ENCODE measurements at regions not wholly inside any gene's neighbourhood (a gene's known extent, or its start where the extent isn't known, plus 50 kb on each side); places are given as distances from the start of the nearest gene placed in this dataset.
"Not testable (repeated sequence)": the region's sequence is repeated elsewhere in the genome, so short reads cannot be mapped to it uniquely, and the experiment has no call there.

DNA sequence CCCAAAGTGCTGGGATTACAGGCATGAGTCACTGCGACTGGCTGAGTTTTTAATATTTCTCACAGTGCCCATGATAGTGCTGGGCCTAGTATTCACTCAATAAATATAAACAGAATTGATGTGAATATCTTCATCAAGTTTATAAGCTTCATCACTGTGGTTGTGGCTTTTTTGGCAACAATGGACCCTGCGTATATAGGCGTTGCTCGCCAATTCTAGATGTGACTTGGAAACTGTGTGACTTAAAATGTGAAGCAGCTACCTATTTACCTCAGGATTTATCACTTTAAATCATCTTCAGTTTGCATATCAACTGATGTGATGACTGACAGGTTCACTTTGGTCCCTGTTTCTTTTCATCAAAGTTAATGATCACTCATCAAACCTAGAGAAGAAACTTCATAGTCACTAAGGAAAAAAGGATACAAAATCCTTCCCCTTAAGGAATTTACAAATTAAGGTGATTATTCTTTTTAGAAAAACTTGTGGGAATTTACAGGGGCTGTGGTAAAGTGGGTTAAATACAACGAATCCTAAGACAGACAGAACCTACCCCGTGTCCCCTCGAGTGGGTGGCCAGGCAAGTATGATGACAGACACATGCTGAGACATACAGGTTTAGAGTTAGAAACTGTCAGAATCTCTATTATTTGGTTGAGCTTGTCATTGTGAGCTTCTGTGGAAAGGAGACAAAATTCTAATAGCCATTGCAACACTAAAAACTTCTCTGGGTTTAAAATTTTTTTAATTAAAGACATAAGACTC, 101.3 kb downstream of the AKAP11 start:
- no peak for DNase-seq (ENCODE audit: low read depth, low spot score)

GRCh38 chr13:42375663-42376062, 103.7 kb downstream of the AKAP11 start:
- DNase-seq (ENCODE audit: low read depth, low spot score), result no peak

GRCh38 chr13:42377640-42378382, 105.9 kb downstream of the AKAP11 start:
- no peak for DNase-seq (ENCODE audit: low read depth, low spot score)

DNA sequence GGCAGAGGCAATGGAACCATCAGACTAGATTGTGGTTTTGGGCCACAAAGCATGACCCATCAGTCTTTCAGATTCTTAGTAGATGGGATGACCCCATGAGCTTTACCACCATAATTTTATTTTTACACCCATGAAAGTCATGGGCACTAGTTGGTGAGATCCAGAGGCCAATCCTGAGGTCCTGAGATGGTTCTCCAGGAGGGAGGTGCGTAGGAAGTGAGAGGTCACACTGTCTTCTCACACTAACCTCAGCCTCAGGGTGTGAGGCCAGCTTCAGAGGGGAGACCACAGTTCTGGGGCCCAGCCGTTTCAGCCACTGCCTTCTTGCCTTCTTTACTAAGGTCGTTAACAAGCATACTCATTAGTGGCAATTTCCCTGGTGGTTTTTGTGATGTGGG, 106.4 kb downstream of the AKAP11 start:
- DNase-seq (ENCODE audit: low read depth, low spot score), result no peak

- no peak for DNase-seq (ENCODE audit: low read depth, low spot score)
Measured at GRCh38 chr13:42379241-42379640, 107.3 kb downstream of the AKAP11 start.

- DNase-seq (ENCODE audit: low read depth, low spot score), result no peak
Measured at GRCh38 chr13:42380420-42381164, 108.6 kb downstream of the AKAP11 start.

GRCh38 chr13:42381165-42381425, 109.1 kb downstream of the AKAP11 start:
- DNase-seq (ENCODE audit: low read depth, low spot score), result no peak

GRCh38 chr13:42381426-42381825, 109.5 kb downstream of the AKAP11 start:
- not testable (repeated sequence) for DNase-seq (ENCODE audit: low read depth, low spot score)

- DNase-seq (ENCODE audit: low read depth, low spot score), result no peak
Measured at GRCh38 chr13:42383025-42383424, 111.1 kb downstream of the AKAP11 start.

DNA sequence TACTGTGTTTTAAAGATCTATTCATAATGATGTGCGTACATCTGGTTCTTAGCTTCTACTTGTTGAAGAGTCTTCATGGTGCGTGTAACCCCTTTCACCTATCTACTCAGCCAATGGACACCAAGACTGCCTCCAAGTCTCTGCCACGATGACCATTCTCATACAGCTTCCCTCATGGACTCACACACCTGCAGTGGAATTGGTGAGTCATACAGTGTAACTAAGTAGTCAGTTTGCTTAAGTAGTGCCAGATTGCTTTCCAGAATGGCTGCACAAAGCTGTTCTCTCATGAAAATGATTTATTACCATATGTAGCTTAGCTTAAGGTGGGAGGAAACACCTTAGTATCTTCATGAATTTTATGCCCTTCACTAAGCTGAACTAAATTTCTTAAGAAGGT, 112.3 kb downstream of the AKAP11 start:
- no peak for DNase-seq (ENCODE audit: low read depth, low spot score)

- DNase-seq (ENCODE audit: low read depth, low spot score), result no peak
Measured at GRCh38 chr13:42388326-42388725, 116.4 kb downstream of the AKAP11 start.

- DNase-seq (ENCODE audit: low read depth, low spot score), result no peak
Measured at GRCh38 chr13:42389041-42389440, 117.1 kb downstream of the AKAP11 start.

DNA sequence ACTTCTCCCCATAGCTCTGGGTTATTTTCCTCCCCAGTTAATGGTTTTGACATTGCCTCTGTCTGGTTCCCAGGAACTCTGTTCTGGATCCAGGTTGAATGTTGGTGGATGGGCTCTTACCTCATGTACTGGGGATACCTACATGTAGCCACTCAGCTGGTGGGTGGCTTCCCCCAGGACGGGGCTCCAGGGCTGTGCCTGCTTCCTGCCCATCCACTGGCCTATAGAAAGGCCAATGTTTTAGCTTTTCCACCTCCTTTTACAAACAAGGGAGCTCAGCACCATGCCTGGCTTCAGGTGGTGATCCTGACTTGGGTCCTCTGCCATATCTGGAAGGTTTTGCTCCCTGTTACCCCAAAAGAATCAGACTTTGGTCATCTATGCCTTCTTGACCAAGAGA, 120.2 kb downstream of the AKAP11 start:
- no peak for DNase-seq (ENCODE audit: low read depth, low spot score)

- no peak for DNase-seq (ENCODE audit: low read depth, low spot score)
Measured at GRCh38 chr13:42392716-42393572, 121.0 kb downstream of the AKAP11 start.

GRCh38 chr13:42393573-42394360, 121.8 kb downstream of the AKAP11 start:
- DNase-seq (ENCODE audit: low read depth, low spot score), result no peak

DNA sequence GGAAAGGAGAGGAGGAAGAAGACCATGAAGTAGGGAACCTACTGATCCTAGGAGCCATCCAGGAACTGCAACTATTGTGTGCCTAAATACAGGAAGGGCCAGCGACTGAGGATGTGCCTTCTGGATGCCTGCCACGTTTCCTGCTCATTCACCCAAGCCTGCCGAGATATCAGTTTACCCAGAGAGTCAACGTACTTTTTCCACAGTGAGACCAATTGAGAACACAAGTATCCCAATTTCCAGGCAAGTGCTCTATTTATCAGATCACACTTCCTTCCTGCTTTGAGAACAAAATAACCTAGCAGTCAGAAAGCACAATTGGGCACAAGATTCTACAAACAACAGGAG, 122.4 kb downstream of the AKAP11 start:
- no peak for DNase-seq (ENCODE audit: low read depth, low spot score)

DNA sequence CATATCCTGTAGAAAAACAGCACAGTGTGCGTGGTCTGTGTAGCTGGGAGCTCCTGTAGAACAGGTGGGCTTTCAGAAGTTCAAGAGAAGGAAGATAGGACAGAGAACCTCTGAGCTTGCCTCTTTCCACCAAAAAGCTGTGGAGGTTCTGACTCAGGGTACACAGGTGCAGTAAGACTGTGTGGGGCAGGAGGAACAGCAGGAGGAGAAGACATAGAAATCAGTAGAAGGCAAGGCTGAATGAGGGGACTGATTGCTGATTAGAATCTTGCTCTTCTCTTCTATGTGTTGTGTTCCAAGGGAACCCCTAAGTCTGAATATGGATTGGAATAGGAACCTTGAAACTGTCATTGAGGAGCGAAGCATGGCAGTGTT, 122.7 kb downstream of the AKAP11 start:
- no peak for DNase-seq (ENCODE audit: low read depth, low spot score)

DNA sequence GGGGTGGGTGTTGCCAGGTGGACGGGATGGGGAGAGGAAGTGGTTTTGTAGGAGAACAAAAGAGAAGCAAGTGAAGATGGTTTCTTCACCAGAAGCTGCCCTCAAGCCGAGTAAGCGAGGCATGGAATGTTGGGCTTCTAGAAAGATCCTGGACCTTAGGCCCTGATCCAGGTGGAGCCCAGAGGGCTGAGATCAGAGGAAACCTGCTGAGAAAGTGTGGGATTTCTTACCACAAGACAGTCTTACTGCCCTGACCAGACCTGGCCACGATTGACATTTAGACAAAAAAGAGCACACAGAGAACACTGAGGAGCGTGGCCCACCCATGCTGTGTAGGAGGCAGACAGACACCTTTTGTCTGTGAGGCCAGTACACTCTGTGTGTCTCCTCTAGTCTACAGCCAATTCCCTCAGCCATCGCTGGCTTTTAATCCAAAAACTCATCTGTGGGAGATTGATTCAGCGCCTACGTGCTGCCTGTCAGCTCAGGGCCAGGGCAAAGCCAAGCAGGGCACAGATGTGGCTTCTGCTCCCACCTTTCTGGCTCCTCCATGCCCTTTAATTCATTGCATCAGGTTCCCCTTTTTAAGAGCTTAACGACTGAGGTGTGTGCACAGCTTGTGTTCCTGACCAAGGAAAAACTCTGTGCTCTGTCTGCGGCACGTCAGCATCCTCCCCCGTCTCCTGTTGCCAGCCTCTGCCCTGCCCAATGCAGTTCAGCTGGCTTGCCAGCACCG, 123.3 kb downstream of the AKAP11 start:
- no peak for DNase-seq (ENCODE audit: low read depth, low spot score)

DNA sequence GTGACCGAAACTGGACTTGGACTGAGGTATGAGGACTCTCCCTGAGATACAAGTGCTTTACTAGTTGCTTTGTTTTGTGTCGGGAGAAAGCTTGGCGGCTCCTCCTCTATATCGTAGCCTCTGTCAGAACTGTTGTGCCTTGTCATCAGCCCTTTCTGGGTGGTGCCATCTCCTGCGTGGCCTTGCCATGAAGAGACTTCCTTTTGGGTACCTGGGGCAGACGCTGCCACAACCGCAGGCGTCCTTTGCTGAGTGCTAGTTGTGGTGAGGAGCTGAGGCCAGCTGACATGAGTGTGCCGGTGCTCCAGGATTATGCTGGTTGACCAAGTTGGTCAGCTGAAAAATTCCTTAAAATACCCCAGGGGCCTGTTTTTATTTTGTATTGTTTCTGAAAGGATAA, 124.5 kb downstream of the AKAP11 start:
- no peak for DNase-seq (ENCODE audit: low read depth, low spot score)

- DNase-seq (ENCODE audit: low read depth, low spot score), result no peak
Measured at GRCh38 chr13:42396901-42397655, 125.1 kb downstream of the AKAP11 start.

Measured in smooth muscle cell of the brain vasculature (primary cell).